ENCODE measurements at regions not wholly inside any gene's neighbourhood (a gene's known extent, or its start where the extent isn't known, plus 50 kb on each side); places are given as distances from the start of the nearest gene placed in this dataset.

- 76 to 84% methylated on average over 4 of the region's 4 CpGs for WGBS, 2 donors
- Histone ChIP-seq H3K36me3 (no peaks in the 10 kb centered on the region), H3K27me3 (no peaks in the 10 kb centered on the region), H3K4me3 (no peak overlapping the region), H3K9me3 (no peaks in the 10 kb centered on the region), H3K27ac (no peak overlapping the region), H3K4me1 (no peaks in the 10 kb centered on the region)
- TF ChIP-seq CTCF (IDR thresholded peaks at IDR 0.05) (no peak), POLR2A (IDR thresholded peaks at IDR 0.05) (no peak)
- DNase-seq: no peak
- intact Hi-C loops (cut with DNase I): no loop called here
Observed at GRCh38 chr9:71562140-71562539, 206.2 kb downstream of the CEMIP2 start.

- Histone ChIP-seq H3K36me3 (no peaks in the 10 kb centered on the region), H3K4me1 (no peaks in the 10 kb centered on the region), H3K27me3 (no peaks in the 10 kb centered on the region), H3K9me3 (no peaks in the 10 kb centered on the region), H3K4me3 (no peak overlapping the region), H3K27ac (no peak overlapping the region)
- WGBS, 2 donors: 29 to 32% methylated on average over 2 of the region's 2 CpGs
- DNase-seq: no peak
- TF ChIP-seq POLR2A (IDR thresholded peaks at IDR 0.05) (no peak), CTCF (IDR thresholded peaks at IDR 0.05) (no peak)
- intact Hi-C loops (cut with DNase I): no loop called here
Observed at GRCh38 chr9:71557310-71557709, 211.0 kb downstream of the CEMIP2 start.

- no peaks in the 10 kb centered on the region for H3K27me3 ChIP-seq
- DNase-seq: no peak
- H3K4me1 ChIP-seq: no peaks in the 10 kb centered on the region
- intact Hi-C loops (cut with DNase I): no loop called here
- H3K27ac ChIP-seq: no peak overlapping the region
- H3K4me3 ChIP-seq: no peak overlapping the region
- WGBS, 2 donors: 10 to 14% methylated on average over 5 to 7 of the region's 7 CpGs
- H3K36me3 ChIP-seq: no peaks in the 10 kb centered on the region
- TF ChIP-seq CTCF (IDR thresholded peaks at IDR 0.05): no peak
- TF ChIP-seq POLR2A (IDR thresholded peaks at IDR 0.05): no peak
- no peaks in the 10 kb centered on the region for H3K9me3 ChIP-seq
Observed at GRCh38 chr9:71552480-71552879, 215.8 kb downstream of the CEMIP2 start.

- H3K4me3 ChIP-seq: no peak overlapping the region
- WGBS, 2 donors: 58 to 64% methylated on average over 2 of the region's 2 CpGs
- H3K9me3 ChIP-seq: no peaks in the 10 kb centered on the region
- DNase-seq: no peak
- H3K36me3 ChIP-seq: no peaks in the 10 kb centered on the region
- TF ChIP-seq POLR2A (IDR thresholded peaks at IDR 0.05) (no peak), CTCF (IDR thresholded peaks at IDR 0.05) (no peak)
- no peak overlapping the region for H3K27ac ChIP-seq
- H3K4me1 ChIP-seq: no peaks in the 10 kb centered on the region
- no peaks in the 10 kb centered on the region for H3K27me3 ChIP-seq
- intact Hi-C loops (cut with DNase I): no loop called here
Observed at GRCh38 chr9:71549023-71549422, 219.3 kb downstream of the CEMIP2 start.

GRCh38 chr9:71544464-71544863 lies 223.8 kb downstream of the CEMIP2 start:
- TF ChIP-seq CTCF (IDR thresholded peaks at IDR 0.05): no peak
- no peak for TF ChIP-seq POLR2A (IDR thresholded peaks at IDR 0.05)
- intact Hi-C loops (cut with DNase I): no loop called here
- no peaks in the 10 kb centered on the region for H3K27me3 ChIP-seq
- DNase-seq: no peak
- WGBS, 2 donors: 59 to 67% methylated on average over 3 to 4 of the region's 4 CpGs
- H3K9me3 ChIP-seq: no peaks in the 10 kb centered on the region
- no peaks in the 10 kb centered on the region for H3K4me1 ChIP-seq
- H3K36me3 ChIP-seq: no peaks in the 10 kb centered on the region
- no peak overlapping the region for H3K27ac ChIP-seq
- no peak overlapping the region for H3K4me3 ChIP-seq
